ENCODE measurements at regions not wholly inside any gene's neighbourhood (a gene's known extent, or its start where the extent isn't known, plus 50 kb on each side); places are given as distances from the start of the nearest gene placed in this dataset.
A peak's percentile ranks its signal among the peaks of the same experiment; 100 is the strongest.

- DNase-seq (ENCODE audit: low spot score) = no peak
- TF ChIP-seq, protein P1, sequence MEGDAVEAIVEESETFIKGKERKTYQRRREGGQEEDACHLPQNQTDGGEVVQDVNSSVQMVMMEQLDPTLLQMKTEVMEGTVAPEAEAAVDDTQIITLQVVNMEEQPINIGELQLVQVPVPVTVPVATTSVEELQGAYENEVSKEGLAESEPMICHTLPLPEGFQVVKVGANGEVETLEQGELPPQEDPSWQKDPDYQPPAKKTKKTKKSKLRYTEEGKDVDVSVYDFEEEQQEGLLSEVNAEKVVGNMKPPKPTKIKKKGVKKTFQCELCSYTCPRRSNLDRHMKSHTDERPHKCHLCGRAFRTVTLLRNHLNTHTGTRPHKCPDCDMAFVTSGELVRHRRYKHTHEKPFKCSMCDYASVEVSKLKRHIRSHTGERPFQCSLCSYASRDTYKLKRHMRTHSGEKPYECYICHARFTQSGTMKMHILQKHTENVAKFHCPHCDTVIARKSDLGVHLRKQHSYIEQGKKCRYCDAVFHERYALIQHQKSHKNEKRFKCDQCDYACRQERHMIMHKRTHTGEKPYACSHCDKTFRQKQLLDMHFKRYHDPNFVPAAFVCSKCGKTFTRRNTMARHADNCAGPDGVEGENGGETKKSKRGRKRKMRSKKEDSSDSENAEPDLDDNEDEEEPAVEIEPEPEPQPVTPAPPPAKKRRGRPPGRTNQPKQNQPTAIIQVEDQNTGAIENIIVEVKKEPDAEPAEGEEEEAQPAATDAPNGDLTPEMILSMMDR (IDR thresholded peaks at IDR 0.05) = no peak
Measured at GRCh38 chr4:185920171-185920570, 108.2 kb upstream of the SORBS2 start.

DNA sequence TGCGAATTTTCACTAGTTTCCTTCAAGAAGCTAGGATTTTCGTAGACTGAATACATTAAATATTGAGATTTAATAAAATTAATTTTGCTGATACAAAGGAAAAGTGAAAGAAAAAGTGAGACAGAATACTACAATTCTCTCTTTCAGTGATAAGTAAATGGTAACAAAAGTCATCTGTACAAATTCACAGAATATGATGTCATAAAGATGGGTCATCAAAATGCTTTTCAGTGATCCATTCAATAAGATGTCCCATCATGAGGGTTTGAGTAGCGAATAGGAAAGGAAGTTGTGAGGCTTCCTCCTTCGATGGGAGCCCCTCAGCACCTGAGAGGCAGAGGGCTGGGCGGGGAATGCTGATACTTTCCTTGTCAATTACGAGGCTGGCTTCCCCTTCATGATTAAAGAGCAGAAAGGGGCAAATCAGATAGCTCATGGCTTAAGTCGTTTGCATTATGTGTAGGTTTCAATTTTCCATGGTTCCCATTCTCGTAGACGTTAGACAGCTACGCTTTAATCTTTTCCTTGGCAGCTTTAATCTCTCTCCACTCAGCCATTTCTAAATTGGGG is 108.8 kb upstream of the SORBS2 start:
- TF ChIP-seq, protein P1 (IDR thresholded peaks at IDR 0.05) = no peak
- Histone ChIP-seq H3K4me3 (no peak overlapping the region), H3K27ac (no peak overlapping the region)
- no peak for DNase-seq (ENCODE audit: low spot score)

More at GRCh38 chr4:185920171-185920570, 108.2 kb upstream of the SORBS2 start:
- no peak overlapping the region for H3K4me3 ChIP-seq
- no peak overlapping the region for H3K27ac ChIP-seq

- H3K4me3 ChIP-seq = peak overlapping the region; percentile 27
- TF ChIP-seq, protein P1 (IDR thresholded peaks at IDR 0.05) = no peak
- no peak for DNase-seq (ENCODE audit: low spot score)
- H3K27ac ChIP-seq = no peak overlapping the region
Measured at GRCh38 chr4:185921583-185922555, 109.9 kb upstream of the SORBS2 start.

DNA sequence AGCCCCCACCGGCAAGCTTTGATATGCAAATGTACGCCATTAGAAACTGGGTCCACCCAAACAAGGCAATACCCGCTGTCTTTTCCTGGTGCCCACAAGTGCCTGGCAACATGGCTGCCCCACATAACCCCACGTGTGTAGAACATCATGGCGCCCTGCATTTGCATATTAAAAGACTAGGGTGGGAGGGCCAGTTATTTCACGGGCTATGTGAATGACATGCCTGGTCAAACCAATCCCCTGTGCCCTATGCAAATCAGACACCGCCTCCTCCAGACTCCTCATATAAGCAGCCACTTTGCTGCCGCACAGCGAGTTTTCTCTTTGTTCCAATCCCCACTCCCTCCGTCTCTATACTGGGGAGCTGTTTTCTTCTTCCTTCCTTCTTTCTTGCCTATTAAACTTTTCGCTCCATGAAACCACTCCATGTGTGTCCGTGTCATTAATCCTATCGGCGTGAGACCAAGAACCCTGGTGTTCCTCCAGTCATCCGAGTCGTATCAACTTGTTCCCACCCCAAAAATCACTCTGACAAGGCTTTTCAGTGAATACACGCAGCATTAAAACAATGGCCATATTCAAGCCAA is 112.6 kb upstream of the SORBS2 start:
- TF ChIP-seq, protein P1 (IDR thresholded peaks at IDR 0.05) = no peak
- no peak overlapping the region for H3K4me3 ChIP-seq
- DNase-seq (ENCODE audit: low spot score) = no peak
- H3K27ac ChIP-seq = no peak overlapping the region

GRCh38 chr4:185925910-185926360 is 113.9 kb upstream of the SORBS2 start:
- no peak overlapping the region for H3K27ac ChIP-seq
- TF ChIP-seq, protein P1 (IDR thresholded peaks at IDR 0.05) = no peak
- peak overlapping the region; percentile 32 for H3K4me3 ChIP-seq
- no peak for DNase-seq (ENCODE audit: low spot score)

- TF ChIP-seq, protein P1 (IDR thresholded peaks at IDR 0.05) = no peak
- no peak for DNase-seq (ENCODE audit: low spot score)
- no peak overlapping the region for H3K27ac ChIP-seq
- no peak overlapping the region for H3K4me3 ChIP-seq
Measured at GRCh38 chr4:185931375-185931774, 119.4 kb upstream of the SORBS2 start.
